IMR-90 (cell line): ENCODE measurements at regions not wholly inside any gene's neighbourhood (a gene's known extent, or its start where the extent isn't known, plus 50 kb on each side); places are given as distances from the start of the nearest gene placed in this dataset.

Experiments used
- ATAC-seq: fragments of 200-7000 bp; cut with Tn5 transposase; 2 replicates; pipeline ENCODE4 v1.9.1; 2020; ENCODE audit warnings: low read depth, mild to moderate bottlenecking, moderate library complexity
- BruUV-seq: library from RNA; stranded (reverse); fragments of 400-500 nt; replicated peaks from 2 replicates; lab custom pipeline; 2021; lab: Mats Ljungman, UMichigan
- CTCF ChIA-PET: fragments of 300-600 bp; formaldehyde crosslinking; extraction: SDS; loops from one replicate; lab custom pipeline; 2021; ENCODE audit warnings: antibody characterized with exemption; lab: Yijun Ruan, JAX
- POLR2A ChIA-PET: fragments of 300-600 bp; sonication (Branson Sonifier 250); formaldehyde crosslinking; loops from one replicate; lab custom pipeline; 2022; ENCODE audit warnings: antibody characterized with exemption; ENCODE audit not compliant: unreplicated experiment; lab: Charles Lee
- DNase-seq: peaks from one replicate; pipeline ENCODE4 v3.0.0; 2013
- H2AFZ ChIP-seq: replicated peaks from 2 replicates; pipeline ENCODE3; 2013; ENCODE audit warnings: low read length, mild to moderate bottlenecking; ENCODE audit not compliant: poor library complexity
- H2AK5ac ChIP-seq: 2 replicates; pipeline ENCODE4 v1.6.1; 2013; ENCODE audit warnings: low read depth, low read length, inconsistent platforms
- H2AK9ac ChIP-seq: replicated peaks from 2 replicates; pipeline ENCODE3; 2013; ENCODE audit warnings: mild to moderate bottlenecking, low read depth, low read length, moderate library complexity; ENCODE audit not compliant: poor library complexity
- H2BK120ac ChIP-seq: 2 replicates; pipeline ENCODE4 v1.6.1; 2013; ENCODE audit warnings: low read depth, low read length, inconsistent platforms
- H2BK15ac ChIP-seq: 3 replicates; pipeline ENCODE4 v1.6.1; 2013; ENCODE audit warnings: low read depth, low read length, inconsistent platforms
- H2BK20ac ChIP-seq: 2 replicates; pipeline ENCODE4 v1.6.1; 2013; ENCODE audit warnings: low read depth, mild to moderate bottlenecking, inconsistent platforms, low read length, moderate library complexity
- H2BK5ac ChIP-seq: 2 replicates; pipeline ENCODE4 v1.6.1; 2013; ENCODE audit warnings: mild to moderate bottlenecking, low read depth, low read length, inconsistent platforms; ENCODE audit not compliant: poor library complexity, severe bottlenecking
- H3K14ac ChIP-seq: replicated peaks from 2 replicates; pipeline ENCODE4 v1.6.1; 2013; ENCODE audit warnings: low read depth, low read length, inconsistent platforms
- H3K18ac ChIP-seq: 2 replicates; pipeline ENCODE4 v1.6.1; 2013; ENCODE audit warnings: low read depth, low read length, control low read depth
- H3K23ac ChIP-seq: 2 replicates; pipeline ENCODE4 v1.6.1; 2013; ENCODE audit warnings: low read depth, low read length, inconsistent platforms
- H3K27ac ChIP-seq: 2 replicates; pipeline ENCODE4 v1.5.1; 2013; ENCODE audit warnings: mild to moderate bottlenecking, control low read depth, low read length; ENCODE audit not compliant: insufficient read depth
- H3K27me3 ChIP-seq: 2 replicates; pipeline ENCODE4 v1.6.1; 2013; ENCODE audit warnings: low read length; ENCODE audit not compliant: control insufficient read depth, insufficient read depth
- H3K36me3 ChIP-seq: 2 replicates; pipeline ENCODE4 v1.6.1; 2013; ENCODE audit warnings: low read length, mixed read lengths; ENCODE audit not compliant: control insufficient read depth, insufficient read depth
- H3K4ac ChIP-seq: 2 replicates; pipeline ENCODE4 v1.6.1; 2013; ENCODE audit warnings: low read depth, low read length, inconsistent platforms
- H3K4me1 ChIP-seq: 2 replicates; pipeline ENCODE4 v1.6.1; 2013; ENCODE audit warnings: low read length, mixed read lengths; ENCODE audit not compliant: control insufficient read depth, insufficient read depth
- H3K4me2 ChIP-seq: 2 replicates; pipeline ENCODE4 v1.6.1; 2013; ENCODE audit warnings: low read depth, mild to moderate bottlenecking, control low read depth, low read length, moderate library complexity
- H3K4me3 ChIP-seq: 2 replicates; pipeline ENCODE4 v1.5.1; 2013; ENCODE audit warnings: low read depth, mild to moderate bottlenecking, control low read depth, low read length, moderate library complexity; ENCODE audit not compliant: insufficient read depth
- H3K56ac ChIP-seq: 2 replicates; pipeline ENCODE4 v1.6.1; 2013; ENCODE audit warnings: low read length, inconsistent platforms; ENCODE audit not compliant: insufficient read depth; ENCODE audit errors: extremely low read depth
- H3K79me1 ChIP-seq, 2 experiments: 2 replicates each; pipeline ENCODE4 v1.6.1; 2013; ENCODE audit warnings: low read length in 2 of 2, inconsistent platforms in 1 of 2, low read depth in 1 of 2
- H3K9ac ChIP-seq: 2 replicates; pipeline ENCODE4 v1.6.1; 2013; ENCODE audit warnings: low read depth, low read length, control low read depth
- H3K9me1 ChIP-seq: 2 replicates; pipeline ENCODE4 v1.6.1; 2013; ENCODE audit warnings: low read length, inconsistent platforms; ENCODE audit not compliant: insufficient read depth
- H3K9me3 ChIP-seq: 2 replicates; pipeline ENCODE4 v1.6.1; 2013; ENCODE audit warnings: low read length; ENCODE audit not compliant: control insufficient read depth, insufficient read depth
- H4K20me1 ChIP-seq: 2 replicates; pipeline ENCODE4 v1.6.1; 2013; ENCODE audit warnings: low read length, inconsistent platforms; ENCODE audit not compliant: insufficient read depth
- H4K5ac ChIP-seq: 2 replicates; pipeline ENCODE4 v1.6.1; 2013; ENCODE audit warnings: mild to moderate bottlenecking, low read depth, low read length, control low read depth
- H4K8ac ChIP-seq, 2 experiments: 2 replicates each; pipeline ENCODE4 v1.6.1; 2013; ENCODE audit warnings: low read depth in 2 of 2, low read length in 2 of 2, control low read depth in 1 of 2, inconsistent platforms in 1 of 2
- H4K91ac ChIP-seq: 2 replicates; pipeline ENCODE4 v1.6.1; 2013; ENCODE audit warnings: low read depth, low read length, inconsistent platforms; ENCODE audit not compliant: insufficient read depth
- BHLHE40 ChIP-seq: fragments of 150-350 bp; IDR thresholded peaks from 2 replicates; pipeline ENCODE4 v1.6.1; 2016; ENCODE audit warnings: mild to moderate bottlenecking, low read depth, low read length
- CEBPB ChIP-seq: IDR thresholded peaks from 2 replicates; pipeline ENCODE4 v1.6.1; 2012; ENCODE audit warnings: low read depth, low read length, improper control_type of control experiment
- CHD1 ChIP-seq: IDR thresholded peaks from 2 replicates; pipeline ENCODE4 v1.6.1; 2012; ENCODE audit warnings: low read depth, low read length, improper control_type of control experiment
- FOS ChIP-seq: fragments of 150-350 bp; IDR thresholded peaks from 2 replicates; pipeline ENCODE4 v1.6.1; 2016; ENCODE audit warnings: low read depth, low read length
- MAFK ChIP-seq: IDR thresholded peaks from 2 replicates; pipeline ENCODE4 v1.6.1; 2012; ENCODE audit warnings: low read depth, low read length, improper control_type of control experiment
- MAZ ChIP-seq: IDR thresholded peaks from 2 replicates; pipeline ENCODE4 v1.6.1; 2012; ENCODE audit warnings: low read depth, mild to moderate bottlenecking, low read length, improper control_type of control experiment, moderate library complexity, borderline replicate concordance
- MXI1 ChIP-seq: IDR thresholded peaks from 2 replicates; pipeline ENCODE4 v1.6.1; 2012; ENCODE audit warnings: low read depth, mild to moderate bottlenecking, low read length, moderate library complexity, borderline replicate concordance
- NFE2L2 ChIP-seq: fragments of 150-350 bp; IDR thresholded peaks from 2 replicates; pipeline ENCODE4 v1.6.1; 2016; ENCODE audit warnings: low read depth, mild to moderate bottlenecking, low read length
- POLR2A ChIP-seq: IDR thresholded peaks from 2 replicates; pipeline ENCODE4 v1.6.1; 2012; ENCODE audit warnings: mild to moderate bottlenecking, low read depth, low read length
- RAD21 ChIP-seq: IDR thresholded peaks from 2 replicates; pipeline ENCODE4 v1.6.1; 2012; ENCODE audit warnings: low read length, improper control_type of control experiment
- RCOR1 ChIP-seq: IDR thresholded peaks from 2 replicates; pipeline ENCODE4 v1.6.1; 2012; ENCODE audit warnings: mild to moderate bottlenecking, low read length, improper control_type of control experiment; ENCODE audit not compliant: insufficient replicate concordance
- RFX5 ChIP-seq: IDR thresholded peaks from 2 replicates; pipeline ENCODE4 v1.8.0; 2012; ENCODE audit warnings: low read depth, mild to moderate bottlenecking, low read length, moderate library complexity
- SMC3 ChIP-seq: fragments of 150-350 bp; IDR thresholded peaks from 2 replicates; pipeline ENCODE4 v1.6.1; 2016; ENCODE audit warnings: low read depth, mild to moderate bottlenecking, antibody characterized with exemption, low read length, moderate library complexity
- WGBS, 2 experiments: methylation state at CpG; one replicate each; pipeline versions ENCODE4 v1.1.5 to v1.1.7; 2013; ENCODE audit warnings: missing lambda C conversion rate in 2 of 2; ENCODE audit not compliant: insufficient read length in 1 of 2; ENCODE audit errors: extremely low coverage in 2 of 2; 5-methylcytosine and 5-hydroxymethylcytosine counted together
- dilution Hi-C: fragments of 300-500 bp; cut with HindIII; formaldehyde crosslinking; loops from one replicate; pipeline ENCODE4 v1.14.3; 2018; ENCODE audit warnings: low sequenced_read_pairs; ENCODE audit not compliant: unreplicated experiment
- in situ Hi-C: fragments of 300-500 bp; cut with MboI; formaldehyde crosslinking; loops from 3 replicates; pipeline ENCODE4 v1.14.3; 2019; ENCODE audit warnings: low sequenced_read_pairs, inconsistent platforms, mixed read lengths
- intact Hi-C: fragments of 100-400 bp; cut with micrococcal nuclease; formaldehyde crosslinking; loops from 2 replicates; pipeline ENCODE4 v1.10.0; 2022
- TF ChIP-seq, protein P1 (sequence below): fragments of 150-350 bp; IDR thresholded peaks from 2 replicates; pipeline ENCODE4 v1.6.1; 2016; ENCODE audit warnings: low read depth, mild to moderate bottlenecking, low read length, moderate library complexity, borderline replicate concordance
- TF ChIP-seq, protein P2 (sequence below): conservative IDR thresholded peaks from 2 replicates; pipeline ENCODE4 v1.5.1; 2012; ENCODE audit warnings: mild to moderate bottlenecking, low read depth, low read length, improper control_type of control experiment

DNA sequence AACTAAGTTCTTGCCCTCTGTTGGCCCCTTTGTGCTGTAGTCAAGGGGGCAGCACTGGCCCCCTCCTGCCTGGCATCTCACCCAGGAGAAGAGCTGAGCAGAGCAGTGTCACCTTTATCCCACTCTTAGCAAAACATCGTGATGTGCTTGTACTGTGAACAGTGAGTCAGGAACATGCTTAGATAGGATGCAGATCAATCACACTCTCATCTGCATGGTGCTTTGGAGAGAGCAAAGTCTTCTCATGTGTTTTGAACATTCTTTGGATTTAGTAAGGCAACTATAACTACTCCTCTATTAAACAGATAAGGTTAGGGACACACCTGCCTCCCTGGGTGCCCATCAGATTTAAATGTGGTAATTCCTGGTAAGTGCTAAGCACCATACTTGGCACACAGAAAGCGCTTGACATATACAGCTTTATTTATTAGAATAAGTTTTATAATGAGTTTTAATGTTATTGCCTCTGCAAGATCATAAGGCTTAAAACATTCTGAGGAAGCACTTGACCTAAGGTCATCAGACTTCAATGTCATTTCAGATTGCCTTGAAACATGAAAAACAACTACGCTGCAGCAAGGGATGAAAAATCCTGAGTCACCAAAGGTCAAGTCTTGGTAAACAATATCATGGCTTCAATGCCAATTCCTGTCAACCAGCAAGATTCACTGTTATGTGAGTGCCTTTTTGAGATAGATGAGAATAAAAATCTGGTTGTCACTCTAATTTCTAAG lies 82.4 kb upstream of the IRS2 start:
- H2BK5ac ChIP-seq, result no peak overlapping the region
- TF ChIP-seq RAD21 (no peak), MXI1 (no peak), CHD1 (no peak), CEBPB (no peak), RCOR1 (no peak), SMC3 (no peak), POLR2A (no peak), FOS (no peak), MAFK (no peak), RFX5 (no peak), NFE2L2 (no peak), MAZ (no peak), BHLHE40 (no peak)
- TF ChIP-seq, protein P1, sequence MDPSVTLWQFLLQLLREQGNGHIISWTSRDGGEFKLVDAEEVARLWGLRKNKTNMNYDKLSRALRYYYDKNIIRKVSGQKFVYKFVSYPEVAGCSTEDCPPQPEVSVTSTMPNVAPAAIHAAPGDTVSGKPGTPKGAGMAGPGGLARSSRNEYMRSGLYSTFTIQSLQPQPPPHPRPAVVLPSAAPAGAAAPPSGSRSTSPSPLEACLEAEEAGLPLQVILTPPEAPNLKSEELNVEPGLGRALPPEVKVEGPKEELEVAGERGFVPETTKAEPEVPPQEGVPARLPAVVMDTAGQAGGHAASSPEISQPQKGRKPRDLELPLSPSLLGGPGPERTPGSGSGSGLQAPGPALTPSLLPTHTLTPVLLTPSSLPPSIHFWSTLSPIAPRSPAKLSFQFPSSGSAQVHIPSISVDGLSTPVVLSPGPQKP, result no peak
- TF ChIP-seq, protein P2, sequence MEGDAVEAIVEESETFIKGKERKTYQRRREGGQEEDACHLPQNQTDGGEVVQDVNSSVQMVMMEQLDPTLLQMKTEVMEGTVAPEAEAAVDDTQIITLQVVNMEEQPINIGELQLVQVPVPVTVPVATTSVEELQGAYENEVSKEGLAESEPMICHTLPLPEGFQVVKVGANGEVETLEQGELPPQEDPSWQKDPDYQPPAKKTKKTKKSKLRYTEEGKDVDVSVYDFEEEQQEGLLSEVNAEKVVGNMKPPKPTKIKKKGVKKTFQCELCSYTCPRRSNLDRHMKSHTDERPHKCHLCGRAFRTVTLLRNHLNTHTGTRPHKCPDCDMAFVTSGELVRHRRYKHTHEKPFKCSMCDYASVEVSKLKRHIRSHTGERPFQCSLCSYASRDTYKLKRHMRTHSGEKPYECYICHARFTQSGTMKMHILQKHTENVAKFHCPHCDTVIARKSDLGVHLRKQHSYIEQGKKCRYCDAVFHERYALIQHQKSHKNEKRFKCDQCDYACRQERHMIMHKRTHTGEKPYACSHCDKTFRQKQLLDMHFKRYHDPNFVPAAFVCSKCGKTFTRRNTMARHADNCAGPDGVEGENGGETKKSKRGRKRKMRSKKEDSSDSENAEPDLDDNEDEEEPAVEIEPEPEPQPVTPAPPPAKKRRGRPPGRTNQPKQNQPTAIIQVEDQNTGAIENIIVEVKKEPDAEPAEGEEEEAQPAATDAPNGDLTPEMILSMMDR, result no peak
- H2BK15ac ChIP-seq, result no peak overlapping the region
- ChIA-PET CTCF (interaction anchor here (1.3 kb wide), 2 partner anchors 11 to 235 kb away, joined by 6 to 7 read pairs; no protein-coding TSS in a partner anchor), POLR2A (interaction anchor here (0.7 kb wide), 1 partner anchor 195 kb away, joined by 3 read pairs; no protein-coding TSS in a partner anchor)
- H3K36me3 ChIP-seq, result no peaks in the 10 kb centered on the region
- intact Hi-C loops (loop anchor here (1.0 kb wide), 1 partner anchor 241 kb away; no protein-coding TSS in a partner anchor), in situ Hi-C loops (no loop called here), dilution Hi-C loops (no loop called here)
- no peak overlapping the region for H4K8ac ChIP-seq
- H2AK9ac ChIP-seq, result peak overlapping the region; percentile 51
- H3K4me3 ChIP-seq, result no peak overlapping the region
- H4K20me1 ChIP-seq, result no peaks in the 10 kb centered on the region
- no peak overlapping the region for H3K56ac ChIP-seq
- H2BK20ac ChIP-seq, result no peak overlapping the region
- BruUV-seq, result no TSS peak
- H3K27me3 ChIP-seq, result no peaks in the 10 kb centered on the region
- no peak overlapping the region for H2AK5ac ChIP-seq
- no peak for ATAC-seq
- H3K79me1 ChIP-seq, result no peaks in the 10 kb centered on the region
- H3K14ac ChIP-seq, result no peak overlapping the region; the same call in 1 of the 2 replicates
- no CpG with 5 or more reads among the region's 3 CpGs for WGBS, 2 experiments
- H4K5ac ChIP-seq, result no peak overlapping the region
- no peak overlapping the region for H2BK120ac ChIP-seq
- H2AFZ ChIP-seq, result peak overlapping the region; percentile 91
- H3K23ac ChIP-seq, result no peak overlapping the region
- no peak overlapping the region for H3K18ac ChIP-seq
- H3K4me2 ChIP-seq, result no peak overlapping the region
- H3K27ac ChIP-seq, result no peak overlapping the region
- peak; percentile 17 for DNase-seq
- no peak overlapping the region for H3K4ac ChIP-seq
- no peak overlapping the region for H4K91ac ChIP-seq
- H3K9ac ChIP-seq, result no peak overlapping the region
- H3K9me3 ChIP-seq, result no peaks in the 10 kb centered on the region
- H3K9me1 ChIP-seq, result peaks cover 3% of the 10 kb centered on the region; the same call in 1 of the 2 replicates
- H3K4me1 ChIP-seq, result no peaks in the 10 kb centered on the region; the same call in 1 of the 2 replicates
